Loucy (cell line): ENCODE measurements at regions not wholly inside any gene's neighbourhood (a gene's known extent, or its start where the extent isn't known, plus 50 kb on each side); places are given as distances from the start of the nearest gene placed in this dataset.
A peak's percentile ranks its signal among the peaks of the same experiment; 100 is the strongest.

Experiments used
- H2AFZ ChIP-seq: fragments of 200-600 bp; sonication (generic); 2 replicates; pipeline ENCODE4 v1.6.0; 2016; ENCODE audit warnings: antibody characterized with exemption, mild to moderate bottlenecking, low read length, moderate library complexity
- H3F3A ChIP-seq: fragments of 200-600 bp; 2 replicates; pipeline ENCODE4 v1.6.0; 2016; ENCODE audit warnings: antibody characterized with exemption, low read depth, mild to moderate bottlenecking
- H3K27me3 ChIP-seq: fragments of 200-600 bp; sonication (generic); 2 replicates; pipeline ENCODE4 v1.6.1; 2014; ENCODE audit warnings: low read length, mild to moderate bottlenecking; ENCODE audit not compliant: insufficient read depth, poor library complexity, severe bottlenecking
- H3K36me3 ChIP-seq: fragments of 200-600 bp; sonication (generic); 2 replicates; pipeline ENCODE4 v1.6.1; 2016; ENCODE audit warnings: low read length; ENCODE audit not compliant: insufficient read depth
- H3K4me1 ChIP-seq: fragments of 200-600 bp; sonication (generic); 2 replicates; pipeline ENCODE4 v1.5.1; 2014; ENCODE audit warnings: low read length, mild to moderate bottlenecking; ENCODE audit not compliant: insufficient read depth, poor library complexity, severe bottlenecking
- H3K4me2 ChIP-seq: fragments of 200-600 bp; sonication (generic); 2 replicates; pipeline ENCODE4 v1.6.0; 2014; ENCODE audit warnings: antibody characterized with exemption, low read length, low read depth, mild to moderate bottlenecking; ENCODE audit not compliant: poor library complexity, severe bottlenecking
- H3K4me3 ChIP-seq: fragments of 200-600 bp; sonication (generic); 2 replicates; pipeline ENCODE4 v1.5.1; 2014; ENCODE audit warnings: low read length, mild to moderate bottlenecking, mixed read lengths; ENCODE audit not compliant: poor library complexity, severe bottlenecking
- H3K79me2 ChIP-seq: fragments of 200-600 bp; sonication (generic); 2 replicates; pipeline ENCODE4 v1.6.1; 2014; ENCODE audit warnings: low read length; ENCODE audit not compliant: insufficient read depth
- H3K9ac ChIP-seq: fragments of 200-600 bp; sonication (generic); 2 replicates; pipeline ENCODE4 v1.6.0; 2014; ENCODE audit warnings: mild to moderate bottlenecking, low read depth, low read length, moderate library complexity; ENCODE audit not compliant: poor library complexity, severe bottlenecking
- H3K9me2 ChIP-seq: fragments of 200-600 bp; sonication (generic); replicated peaks from 2 replicates; pipeline ENCODE4 v1.6.1; 2016; ENCODE audit warnings: low read depth, low read length, mixed read lengths
- H3K9me3 ChIP-seq: fragments of 200-600 bp; sonication (generic); 2 replicates; pipeline ENCODE4 v1.6.1; 2014; ENCODE audit warnings: mild to moderate bottlenecking, antibody characterized with exemption, low read length, low read depth; ENCODE audit not compliant: insufficient read depth
- H4K20me1 ChIP-seq: fragments of 200-600 bp; sonication (generic); 2 replicates; pipeline ENCODE4 v1.6.0; 2014; ENCODE audit warnings: antibody characterized with exemption, low read length, mild to moderate bottlenecking; ENCODE audit not compliant: insufficient read depth, poor library complexity, severe bottlenecking
- EZH2phosphoT487 ChIP-seq: fragments of 200-600 bp; IDR thresholded peaks from 2 replicates; pipeline ENCODE4 v1.6.1; 2018; ENCODE audit warnings: antibody characterized with exemption, mild to moderate bottlenecking, moderate library complexity, borderline replicate concordance
- TF ChIP-seq, protein P1 (sequence below): fragments of 200-600 bp; sonication (generic); conservative IDR thresholded peaks from 2 replicates; pipeline ENCODE4 v1.5.1; 2014; ENCODE audit warnings: mild to moderate bottlenecking, antibody characterized with exemption, low read length

- H3K27me3 ChIP-seq = no peaks in the 10 kb centered on the region
- peaks cover 25% of the 10 kb centered on the region for H3K4me1 ChIP-seq
- H3K9me2 ChIP-seq = no peaks in the 10 kb centered on the region
- H3K9me3 ChIP-seq = no peaks in the 10 kb centered on the region
- H3K79me2 ChIP-seq = no peaks in the 10 kb centered on the region
- no peak for TF ChIP-seq EZH2phosphoT487
- TF ChIP-seq, protein P1, sequence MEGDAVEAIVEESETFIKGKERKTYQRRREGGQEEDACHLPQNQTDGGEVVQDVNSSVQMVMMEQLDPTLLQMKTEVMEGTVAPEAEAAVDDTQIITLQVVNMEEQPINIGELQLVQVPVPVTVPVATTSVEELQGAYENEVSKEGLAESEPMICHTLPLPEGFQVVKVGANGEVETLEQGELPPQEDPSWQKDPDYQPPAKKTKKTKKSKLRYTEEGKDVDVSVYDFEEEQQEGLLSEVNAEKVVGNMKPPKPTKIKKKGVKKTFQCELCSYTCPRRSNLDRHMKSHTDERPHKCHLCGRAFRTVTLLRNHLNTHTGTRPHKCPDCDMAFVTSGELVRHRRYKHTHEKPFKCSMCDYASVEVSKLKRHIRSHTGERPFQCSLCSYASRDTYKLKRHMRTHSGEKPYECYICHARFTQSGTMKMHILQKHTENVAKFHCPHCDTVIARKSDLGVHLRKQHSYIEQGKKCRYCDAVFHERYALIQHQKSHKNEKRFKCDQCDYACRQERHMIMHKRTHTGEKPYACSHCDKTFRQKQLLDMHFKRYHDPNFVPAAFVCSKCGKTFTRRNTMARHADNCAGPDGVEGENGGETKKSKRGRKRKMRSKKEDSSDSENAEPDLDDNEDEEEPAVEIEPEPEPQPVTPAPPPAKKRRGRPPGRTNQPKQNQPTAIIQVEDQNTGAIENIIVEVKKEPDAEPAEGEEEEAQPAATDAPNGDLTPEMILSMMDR = no peak
- H3K9ac ChIP-seq = no peak overlapping the region
- no peaks in the 10 kb centered on the region for H3K36me3 ChIP-seq
- H3K4me3 ChIP-seq = no peak overlapping the region
- no peaks in the 10 kb centered on the region for H3F3A ChIP-seq
- H4K20me1 ChIP-seq = no peaks in the 10 kb centered on the region
- no peak overlapping the region for H2AFZ ChIP-seq
- H3K4me2 ChIP-seq = no peak overlapping the region
Measured at GRCh38 chr5:10059980-10060379, 189.7 kb downstream of the ATPSCKMT start.

GRCh38 chr5:10059556-10059955 lies 190.1 kb downstream of the ATPSCKMT start:
- Histone ChIP-seq H3K9me2 (no peaks in the 10 kb centered on the region), H3K4me1 (peaks cover 25% of the 10 kb centered on the region), H4K20me1 (no peaks in the 10 kb centered on the region), H3K36me3 (no peaks in the 10 kb centered on the region), H3K4me2 (no peak overlapping the region), H3K79me2 (no peaks in the 10 kb centered on the region), H3K27me3 (no peaks in the 10 kb centered on the region), H3K9ac (no peak overlapping the region), H3F3A (no peaks in the 10 kb centered on the region), H2AFZ (no peak overlapping the region), H3K4me3 (no peak overlapping the region), H3K9me3 (no peaks in the 10 kb centered on the region)
- TF ChIP-seq EZH2phosphoT487 = no peak
- TF ChIP-seq, protein P1 = no peak

DNA sequence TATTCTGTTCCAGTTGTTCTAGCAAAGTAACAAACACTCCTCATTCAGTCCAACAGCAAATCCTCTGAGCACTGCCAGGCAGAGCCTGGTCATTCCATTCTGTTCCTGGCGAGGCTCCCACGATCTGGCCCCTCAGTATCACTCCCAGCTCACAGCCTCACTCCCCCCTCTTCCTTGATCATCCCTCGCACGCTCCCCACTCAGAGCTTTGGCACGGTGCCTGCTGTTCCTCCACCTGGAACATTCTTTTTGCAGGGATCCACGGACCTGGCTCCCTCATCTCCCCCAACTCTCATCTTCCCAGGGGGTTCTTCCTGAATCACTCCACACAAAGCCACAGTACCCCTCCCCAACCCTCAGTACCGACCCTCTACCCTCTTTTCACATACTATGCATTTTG lies 192.3 kb downstream of the ATPSCKMT start:
- Histone ChIP-seq H3K4me1 (peaks cover 25% of the 10 kb centered on the region), H2AFZ (peak overlapping the region; percentile 62), H3K36me3 (no peaks in the 10 kb centered on the region), H3K9me2 (no peaks in the 10 kb centered on the region), H3F3A (no peaks in the 10 kb centered on the region), H3K4me3 (peak overlapping the region; percentile 41), H3K9ac (peak overlapping the region; percentile 52), H3K4me2 (peak overlapping the region; percentile 65), H3K9me3 (peaks cover 5% of the 10 kb centered on the region; the same call in 1 of the 2 replicates), H3K27me3 (no peaks in the 10 kb centered on the region), H3K79me2 (no peaks in the 10 kb centered on the region), H4K20me1 (no peaks in the 10 kb centered on the region)
- TF ChIP-seq, protein P1 = no peak
- no peak for TF ChIP-seq EZH2phosphoT487
